Neural cell (in vitro differentiated cells): ENCODE measurements at regions not wholly inside any gene's neighbourhood (a gene's known extent, or its start where the extent isn't known, plus 50 kb on each side); places are given as distances from the start of the nearest gene placed in this dataset.

Experiments
- CTCF ChIP-seq: fragments of 450-650 bp; IDR thresholded peaks from 2 replicates; pipeline ENCODE4 v1.5.1; 2014; ENCODE audit warnings: antibody characterized with exemption, mild to moderate bottlenecking, moderate library complexity; ENCODE audit not compliant: poor library complexity, severe bottlenecking
- RAD21 ChIP-seq: fragments of 450-650 bp; conservative IDR thresholded peaks from 2 replicates; pipeline ENCODE4 v1.6.1; 2014; ENCODE audit warnings: antibody characterized with exemption, mild to moderate bottlenecking, moderate library complexity

- TF ChIP-seq CTCF: no peak
- no peak for TF ChIP-seq RAD21
Observed at GRCh38 chr6:67883500-67884366, 751.3 kb upstream of the ADGRB3 start.
